ENCODE measurements at regions not wholly inside any gene's neighbourhood (a gene's known extent, or its start where the extent isn't known, plus 50 kb on each side); places are given as distances from the start of the nearest gene placed in this dataset.
"Not testable (repeated sequence)": the region's sequence is repeated elsewhere in the genome, so short reads cannot be mapped to it uniquely, and the experiment has no call there.

DNA sequence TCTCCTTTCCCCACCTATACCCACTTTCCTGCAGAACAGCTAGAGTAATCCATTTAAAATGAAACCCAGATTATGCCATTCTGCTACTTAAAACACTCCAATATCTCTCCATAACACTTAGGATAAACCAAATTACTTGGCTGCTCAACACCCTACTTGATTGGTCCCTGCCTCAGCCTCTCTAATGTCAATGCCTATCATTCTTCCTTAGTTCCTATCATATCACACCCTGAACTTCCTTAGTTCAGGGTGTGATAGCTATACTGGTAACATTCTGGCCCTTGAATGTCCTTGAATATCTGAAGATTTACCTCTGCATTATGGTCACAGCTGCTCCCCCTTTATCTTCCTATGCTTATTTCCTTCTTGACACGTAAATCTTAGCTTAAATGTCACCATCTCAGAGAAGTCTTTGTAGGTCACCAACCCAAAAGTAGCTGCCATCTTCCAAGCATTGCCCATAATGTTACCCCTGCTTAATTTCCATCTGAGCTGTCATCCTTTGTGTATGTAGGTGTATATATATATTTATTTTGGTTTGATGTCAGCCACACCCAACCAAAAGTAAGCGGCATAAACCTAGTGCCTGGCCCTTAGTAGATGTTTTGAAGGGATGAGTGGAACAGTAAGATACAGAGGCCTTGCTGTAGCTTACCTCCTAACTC, 379.8 kb downstream of the PTPRC start:
- no peaks in the 10 kb centered on the region for H3K4me1 ChIP-seq
- no peak for DNase-seq
- TF ChIP-seq POLR2A (IDR thresholded peaks at IDR 0.05) (no peak), POLR2AphosphoS5 (IDR thresholded peaks at IDR 0.05) (no peak), EP300 (IDR thresholded peaks at IDR 0.05) (no peak)
- TF ChIP-seq, protein P1, sequence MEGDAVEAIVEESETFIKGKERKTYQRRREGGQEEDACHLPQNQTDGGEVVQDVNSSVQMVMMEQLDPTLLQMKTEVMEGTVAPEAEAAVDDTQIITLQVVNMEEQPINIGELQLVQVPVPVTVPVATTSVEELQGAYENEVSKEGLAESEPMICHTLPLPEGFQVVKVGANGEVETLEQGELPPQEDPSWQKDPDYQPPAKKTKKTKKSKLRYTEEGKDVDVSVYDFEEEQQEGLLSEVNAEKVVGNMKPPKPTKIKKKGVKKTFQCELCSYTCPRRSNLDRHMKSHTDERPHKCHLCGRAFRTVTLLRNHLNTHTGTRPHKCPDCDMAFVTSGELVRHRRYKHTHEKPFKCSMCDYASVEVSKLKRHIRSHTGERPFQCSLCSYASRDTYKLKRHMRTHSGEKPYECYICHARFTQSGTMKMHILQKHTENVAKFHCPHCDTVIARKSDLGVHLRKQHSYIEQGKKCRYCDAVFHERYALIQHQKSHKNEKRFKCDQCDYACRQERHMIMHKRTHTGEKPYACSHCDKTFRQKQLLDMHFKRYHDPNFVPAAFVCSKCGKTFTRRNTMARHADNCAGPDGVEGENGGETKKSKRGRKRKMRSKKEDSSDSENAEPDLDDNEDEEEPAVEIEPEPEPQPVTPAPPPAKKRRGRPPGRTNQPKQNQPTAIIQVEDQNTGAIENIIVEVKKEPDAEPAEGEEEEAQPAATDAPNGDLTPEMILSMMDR (IDR thresholded peaks at IDR 0.05): no peak
- intact Hi-C loops (cut with DNase I): no loop called here
- no peaks in the 10 kb centered on the region for H3K9me3 ChIP-seq
- WGBS, 2 donors: 84 to 91% methylated on average over 2 of the region's 2 CpGs
- H3K27ac ChIP-seq: no peak overlapping the region
- no peaks in the 10 kb centered on the region for H3K36me3 ChIP-seq
- H3K27me3 ChIP-seq: no peaks in the 10 kb centered on the region
- H3K4me3 ChIP-seq: no peak overlapping the region

DNA sequence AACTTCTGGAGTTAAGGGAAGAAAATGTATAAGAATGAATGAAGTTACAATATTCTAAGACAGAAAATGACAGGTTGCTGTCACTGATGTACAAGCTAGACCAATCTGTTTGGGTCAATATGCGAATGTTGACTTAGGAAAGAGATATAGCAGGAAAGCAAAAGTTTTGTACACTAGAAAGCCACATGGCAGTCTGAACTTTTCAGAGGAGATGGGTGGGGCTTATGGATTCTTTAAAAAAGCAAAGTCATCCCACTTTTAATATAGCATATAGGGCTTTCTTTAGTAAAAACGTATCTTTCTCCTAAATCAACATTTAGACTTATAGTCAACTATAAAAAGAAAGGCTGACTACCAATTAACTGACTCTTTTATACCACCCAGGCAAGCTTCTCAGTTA, 381.2 kb downstream of the PTPRC start:
- intact Hi-C loops (cut with DNase I): no loop called here
- Histone ChIP-seq H3K36me3 (no peaks in the 10 kb centered on the region), H3K4me3 (no peak overlapping the region), H3K27ac (no peak overlapping the region), H3K27me3 (no peaks in the 10 kb centered on the region), H3K9me3 (no peaks in the 10 kb centered on the region), H3K4me1 (no peaks in the 10 kb centered on the region)
- DNase-seq: no peak
- WGBS, 2 donors: 68 to 70% methylated on average over 2 of the region's 2 CpGs
- TF ChIP-seq POLR2AphosphoS5 (IDR thresholded peaks at IDR 0.05): no peak
- TF ChIP-seq, protein P1 (IDR thresholded peaks at IDR 0.05): no peak
- TF ChIP-seq EP300 (IDR thresholded peaks at IDR 0.05): no peak
- no peak for TF ChIP-seq POLR2A (IDR thresholded peaks at IDR 0.05)

DNA sequence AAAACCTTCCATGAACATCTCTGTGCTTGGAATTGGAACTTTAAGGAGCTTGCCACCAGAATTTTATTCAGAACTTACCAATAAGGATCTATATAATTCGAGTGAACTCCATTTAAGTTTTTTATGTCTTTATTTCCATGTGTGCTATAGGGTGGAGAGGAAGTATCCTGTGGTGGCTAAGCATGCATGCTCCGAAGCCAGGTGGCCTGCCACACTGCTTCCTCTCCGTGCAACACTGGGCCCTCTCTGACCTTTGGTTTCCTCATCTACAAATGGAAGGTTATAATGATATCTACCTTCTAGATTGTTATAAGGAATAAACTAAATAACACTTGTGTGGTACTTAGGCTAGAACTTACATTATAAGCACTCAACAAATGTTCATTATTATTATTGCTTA, 382.1 kb downstream of the PTPRC start:
- 57 to 75% methylated on average over 3 of the region's 3 CpGs for WGBS, 2 donors
- Histone ChIP-seq H3K4me3 (no peak overlapping the region), H3K27ac (no peak overlapping the region), H3K27me3 (no peaks in the 10 kb centered on the region), H3K36me3 (no peaks in the 10 kb centered on the region), H3K4me1 (no peaks in the 10 kb centered on the region), H3K9me3 (no peaks in the 10 kb centered on the region)
- TF ChIP-seq POLR2A (IDR thresholded peaks at IDR 0.05) (no peak), POLR2AphosphoS5 (IDR thresholded peaks at IDR 0.05) (no peak), EP300 (IDR thresholded peaks at IDR 0.05) (no peak)
- TF ChIP-seq, protein P1 (IDR thresholded peaks at IDR 0.05): no peak
- no peak for DNase-seq
- intact Hi-C loops (cut with DNase I): no loop called here

DNA sequence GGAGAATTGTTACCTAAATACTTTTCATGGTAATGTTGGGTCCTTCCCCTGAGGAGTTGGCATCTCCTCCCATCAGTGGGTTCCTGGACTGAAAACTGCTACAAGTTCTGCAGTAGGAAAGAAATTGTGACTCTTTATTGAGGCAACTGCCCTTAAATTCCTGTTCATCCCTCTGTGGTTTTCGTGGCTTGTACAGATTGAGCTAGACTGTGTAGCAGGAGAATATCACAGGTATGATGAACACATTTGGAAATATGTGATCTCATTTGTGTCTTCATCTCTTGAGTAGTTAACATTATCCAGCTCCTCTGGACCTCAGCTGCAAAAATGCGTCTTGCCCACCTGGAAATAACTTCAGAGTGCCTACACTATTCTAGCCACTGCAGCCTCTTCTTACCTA, 390.6 kb downstream of the PTPRC start:
- Histone ChIP-seq H3K36me3 (no peaks in the 10 kb centered on the region), H3K27ac (no peak overlapping the region), H3K9me3 (no peaks in the 10 kb centered on the region), H3K4me1 (no peaks in the 10 kb centered on the region), H3K4me3 (no peak overlapping the region), H3K27me3 (no peaks in the 10 kb centered on the region)
- TF ChIP-seq EP300 (IDR thresholded peaks at IDR 0.05) (no peak), POLR2AphosphoS5 (IDR thresholded peaks at IDR 0.05) (no peak), POLR2A (IDR thresholded peaks at IDR 0.05) (no peak)
- TF ChIP-seq, protein P1 (IDR thresholded peaks at IDR 0.05): no peak
- intact Hi-C loops (cut with DNase I): no loop called here
- no peak for DNase-seq
- 85 to 86% methylated on average over 2 of the region's 2 CpGs for WGBS, 2 donors

DNA sequence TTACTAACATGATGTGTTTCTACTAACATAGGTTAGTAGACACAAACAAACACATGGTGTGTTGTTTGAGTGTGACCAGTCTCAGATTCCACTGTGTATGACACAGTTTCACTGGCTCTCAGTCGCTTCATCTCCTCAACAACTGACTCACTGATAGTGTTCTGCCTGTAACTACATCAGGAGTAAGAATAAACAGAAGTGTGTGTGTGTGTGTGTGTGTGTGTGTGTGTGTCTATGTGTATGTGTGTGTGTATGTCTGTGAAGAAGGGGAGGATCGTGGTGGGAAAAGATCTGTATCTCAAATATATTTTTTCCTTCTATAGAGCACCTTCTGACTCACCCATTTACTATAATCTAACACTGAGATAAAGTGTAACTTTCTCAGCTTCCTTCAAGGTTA, 391.0 kb downstream of the PTPRC start:
- TF ChIP-seq POLR2AphosphoS5 (IDR thresholded peaks at IDR 0.05) (no peak), EP300 (IDR thresholded peaks at IDR 0.05) (no peak), POLR2A (IDR thresholded peaks at IDR 0.05) (no peak)
- TF ChIP-seq, protein P1 (IDR thresholded peaks at IDR 0.05): no peak
- Histone ChIP-seq H3K9me3 (no peaks in the 10 kb centered on the region), H3K4me3 (no peak overlapping the region), H3K27ac (no peak overlapping the region), H3K27me3 (no peaks in the 10 kb centered on the region), H3K36me3 (no peaks in the 10 kb centered on the region), H3K4me1 (no peaks in the 10 kb centered on the region)
- 72 to 78% methylated on average over 2 of the region's 2 CpGs for WGBS, 2 donors
- intact Hi-C loops (cut with DNase I): no loop called here
- no peak for DNase-seq

DNA sequence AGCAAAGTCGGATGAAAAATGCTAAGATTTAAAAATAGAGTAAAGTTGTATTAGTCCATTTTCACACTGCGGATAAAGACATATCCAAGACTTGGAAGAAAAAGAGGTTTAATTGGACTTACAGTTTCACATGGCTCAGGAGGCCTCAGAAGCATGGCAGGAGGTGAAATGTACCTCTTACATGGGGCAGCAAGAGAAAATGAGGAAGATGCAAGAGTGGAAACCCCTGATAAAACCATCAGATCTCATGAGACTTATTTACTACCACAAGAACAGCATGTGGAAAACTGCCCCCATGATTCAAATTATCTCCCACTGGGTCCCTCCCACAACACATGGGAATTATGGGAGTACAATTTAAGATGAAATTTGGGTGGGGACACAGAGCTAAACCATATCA, 391.7 kb downstream of the PTPRC start:
- intact Hi-C loops (cut with DNase I); H3K36me3 ChIP-seq; H3K27ac ChIP-seq; H3K4me3 ChIP-seq; H3K9me3 ChIP-seq; DNase-seq; H3K4me1 ChIP-seq; H3K27me3 ChIP-seq: not testable (repeated sequence)
- WGBS, 2 donors: 67 to 91% methylated on average over 2 of the region's 2 CpGs

DNA sequence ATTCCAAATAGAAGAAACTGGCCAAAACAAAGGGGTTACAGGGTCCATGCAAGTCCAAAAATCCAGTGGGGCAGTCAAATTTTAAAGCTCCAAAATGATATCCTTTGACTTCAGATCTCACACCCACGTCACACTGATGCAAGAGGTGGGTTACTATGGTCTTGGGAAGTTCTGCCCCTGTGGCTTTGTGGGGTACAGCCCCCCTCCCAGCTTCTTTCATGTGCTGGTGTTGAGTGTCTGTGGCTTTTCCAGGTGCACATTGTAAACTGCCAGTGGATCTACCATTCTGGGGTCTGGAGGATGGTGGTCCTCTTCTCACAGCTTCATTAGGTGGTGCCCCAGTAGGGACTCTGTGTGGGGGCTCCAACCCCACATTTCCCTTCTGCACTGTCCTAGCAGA, 392.3 kb downstream of the PTPRC start:
- H3K4me1 ChIP-seq; H3K27me3 ChIP-seq; H3K4me3 ChIP-seq; H3K9me3 ChIP-seq; H3K27ac ChIP-seq; H3K36me3 ChIP-seq; intact Hi-C loops (cut with DNase I); DNase-seq: not testable (repeated sequence)
- WGBS, 2 donors: 67 to 80% methylated on average over 1 of the region's 1 CpG

All from sigmoid colon (tissue), 6 donors.